Effector CD4-positive, alpha-beta T cell (primary cell): ENCODE measurements at regions not wholly inside any gene's neighbourhood (a gene's known extent, or its start where the extent isn't known, plus 50 kb on each side); places are given as distances from the start of the nearest gene placed in this dataset.

ENCODE experiments used
- DNase-seq: peaks from one replicate; pipeline ENCODE4 v3.0.0-alpha.2; 2020

- no peak for DNase-seq
Measured at GRCh38 chr11:128327274-128327673, 260.1 kb downstream of the ETS1 start.

- DNase-seq: no peak
Measured at GRCh38 chr11:128326791-128327190, 260.6 kb downstream of the ETS1 start.

GRCh38 chr11:128324531-128325141, 262.7 kb downstream of the ETS1 start:
- peak; percentile 73 for DNase-seq

GRCh38 chr11:128324051-128324481, 263.3 kb downstream of the ETS1 start:
- peak; percentile 35 for DNase-seq

GRCh38 chr11:128323381-128323780, 264.0 kb downstream of the ETS1 start:
- no peak for DNase-seq

- peak; percentile 64 for DNase-seq
Measured at GRCh38 chr11:128318856-128319474, 268.4 kb downstream of the ETS1 start.

GRCh38 chr11:128316541-128317227, 270.7 kb downstream of the ETS1 start:
- DNase-seq: no peak

- no peak for DNase-seq
Measured at GRCh38 chr11:128315933-128316332, 271.4 kb downstream of the ETS1 start.

- DNase-seq: no peak
Measured at GRCh38 chr11:128313931-128314330, 273.4 kb downstream of the ETS1 start.

GRCh38 chr11:128311742-128312719, 275.3 kb downstream of the ETS1 start:
- no peak for DNase-seq

- no peak for DNase-seq
Measured at GRCh38 chr11:128310676-128311445, 276.5 kb downstream of the ETS1 start.

- DNase-seq: no peak
Measured at GRCh38 chr11:128310005-128310404, 277.4 kb downstream of the ETS1 start.

GRCh38 chr11:128308794-128309193, 278.6 kb downstream of the ETS1 start:
- DNase-seq: no peak

- DNase-seq: no peak
Measured at GRCh38 chr11:128305588-128305987, 281.8 kb downstream of the ETS1 start.

- DNase-seq: no peak
Measured at GRCh38 chr11:128304666-128305485, 282.5 kb downstream of the ETS1 start.

- DNase-seq: no peak
Measured at GRCh38 chr11:128304116-128304515, 283.2 kb downstream of the ETS1 start.

GRCh38 chr11:128303383-128303782, 284.0 kb downstream of the ETS1 start:
- DNase-seq: no peak

GRCh38 chr11:128302425-128303186, 284.8 kb downstream of the ETS1 start:
- DNase-seq: peak; percentile 71

- DNase-seq: no peak
Measured at GRCh38 chr11:128301756-128302155, 285.6 kb downstream of the ETS1 start.

- no peak for DNase-seq
Measured at GRCh38 chr11:128300785-128301184, 286.6 kb downstream of the ETS1 start.
